Endodermal cell (in vitro differentiated cells): ENCODE measurements at regions not wholly inside any gene's neighbourhood (a gene's known extent, or its start where the extent isn't known, plus 50 kb on each side); places are given as distances from the start of the nearest gene placed in this dataset.

ENCODE experiments used
- DNase-seq: peaks from one replicate; pipeline ENCODE4 v3.0.0-alpha.2; 2017
- H3K27ac ChIP-seq: 2 replicates; pipeline ENCODE4 v1.5.1; 2013; ENCODE audit warnings: mild to moderate bottlenecking, low read depth, low read length, moderate library complexity
- H3K27me3 ChIP-seq: 2 replicates; pipeline ENCODE4 v1.6.1; 2013; ENCODE audit warnings: mild to moderate bottlenecking, low read length, moderate library complexity; ENCODE audit not compliant: insufficient read depth, control insufficient read depth, poor library complexity, severe bottlenecking
- H3K36me3 ChIP-seq: 2 replicates; pipeline ENCODE4 v1.7.0; 2013; ENCODE audit warnings: mild to moderate bottlenecking, low read length, moderate library complexity; ENCODE audit not compliant: control insufficient read depth, insufficient read depth
- H3K4me1 ChIP-seq: one replicate; pipeline ENCODE4 v1.7.0; 2013; ENCODE audit warnings: low read length; ENCODE audit not compliant: control insufficient read depth, insufficient read depth
- H3K4me3 ChIP-seq: 2 replicates; pipeline ENCODE4 v1.5.1; 2013; ENCODE audit warnings: mild to moderate bottlenecking, low read length, moderate library complexity
- H3K9ac ChIP-seq: 2 replicates; pipeline ENCODE4 v1.6.1; 2013; ENCODE audit warnings: mild to moderate bottlenecking, low read length, moderate library complexity; ENCODE audit not compliant: poor library complexity, severe bottlenecking; ENCODE audit errors: extremely low read depth
- H3K9me3 ChIP-seq: 2 replicates; pipeline ENCODE4 v1.6.1; 2013; ENCODE audit warnings: mild to moderate bottlenecking, low read length, moderate library complexity; ENCODE audit not compliant: control insufficient read depth
- H3K27ac Mint-ChIP-seq: 2 replicates; pipeline ENCODE4 v1.8.0; 2020; ENCODE audit warnings: mixed read lengths
- H3K27me3 Mint-ChIP-seq: 2 replicates; pipeline ENCODE4 v1.8.0; 2021; ENCODE audit warnings: mild to moderate bottlenecking, mixed read lengths; ENCODE audit not compliant: insufficient read depth
- H3K36me3 Mint-ChIP-seq: 2 replicates; pipeline ENCODE4 v1.8.0; 2020; ENCODE audit warnings: low read depth, mixed read lengths
- H3K4me1 Mint-ChIP-seq: 2 replicates; pipeline ENCODE4 v1.8.0; 2020; ENCODE audit warnings: mixed read lengths
- H3K4me3 Mint-ChIP-seq: 2 replicates; pipeline ENCODE4 v1.8.0; 2020; ENCODE audit warnings: mild to moderate bottlenecking, moderate library complexity, mixed read lengths
- H3K9me3 Mint-ChIP-seq: 2 replicates; pipeline ENCODE4 v1.8.0; 2020; ENCODE audit warnings: mild to moderate bottlenecking, mixed read lengths
- CTCF ChIP-seq: fragments of 200-600 bp; sonication (generic); conservative IDR thresholded peaks from 2 replicates; pipeline ENCODE4 v1.5.0; 2021; ENCODE audit warnings: antibody characterized with exemption, mild to moderate bottlenecking
- WGBS, 2 experiments: methylation state at CpG; one replicate each; pipeline versions ENCODE4 v1.1.5 to v1.1.7; 2013; ENCODE audit warnings: missing lambda C conversion rate in 2 of 2, mixed read lengths in 1 of 2; ENCODE audit not compliant: insufficient coverage in 1 of 2, insufficient read length in 1 of 2; 5-methylcytosine and 5-hydroxymethylcytosine counted together

DNA sequence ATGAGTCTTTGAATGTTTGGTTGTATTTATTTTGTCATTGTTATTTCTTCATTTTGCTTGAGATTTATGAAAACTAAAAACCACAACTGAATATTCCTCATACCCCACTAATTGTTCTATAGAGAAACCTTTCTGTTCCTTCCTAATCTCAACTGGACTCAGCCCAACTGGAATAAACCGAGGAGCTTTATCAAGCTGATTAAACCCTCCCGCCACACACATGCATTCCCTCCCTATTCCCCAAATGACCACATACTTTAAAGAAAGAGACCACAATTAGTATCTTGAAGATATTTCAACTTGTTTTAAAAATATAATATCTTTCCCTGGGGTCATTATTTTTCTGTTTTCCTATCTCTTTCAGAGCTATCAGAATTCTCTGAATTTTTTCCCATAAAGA lies 107.5 kb downstream of the OSR1 start:
- Mint-ChIP-seq H3K4me1 (no peaks in the 10 kb centered on the region), H3K4me3 (no peak overlapping the region), H3K27ac (no peak overlapping the region), H3K36me3 (no peaks in the 10 kb centered on the region), H3K27me3 (no peaks in the 10 kb centered on the region), H3K9me3 (no peaks in the 10 kb centered on the region)
- Histone ChIP-seq H3K4me1 (no peaks in the 10 kb centered on the region), H3K4me3 (no peak overlapping the region), H3K9ac (no peak overlapping the region), H3K36me3 (no peaks in the 10 kb centered on the region), H3K27me3 (no peaks in the 10 kb centered on the region), H3K27ac (no peak overlapping the region), H3K9me3 (no peaks in the 10 kb centered on the region)
- no peak for DNase-seq
- no peak for TF ChIP-seq CTCF
- WGBS, 2 experiments: 80 to 86% methylated on average over 1 to 2 of the region's 2 CpGs

GRCh38 chr2:19247186-19247585 lies 111.2 kb downstream of the OSR1 start:
- H3K36me3 Mint-ChIP-seq: no peaks in the 10 kb centered on the region
- no peak for TF ChIP-seq CTCF
- Histone ChIP-seq H3K4me1 (no peaks in the 10 kb centered on the region), H3K9ac (no peak overlapping the region), H3K27me3 (no peaks in the 10 kb centered on the region), H3K36me3 (no peaks in the 10 kb centered on the region), H3K27ac (no peak overlapping the region), H3K9me3 (no peaks in the 10 kb centered on the region), H3K4me3 (no peak overlapping the region)
- no peaks in the 10 kb centered on the region for H3K9me3 Mint-ChIP-seq
- no peak overlapping the region for H3K4me3 Mint-ChIP-seq
- H3K27ac Mint-ChIP-seq: no peak overlapping the region
- DNase-seq: no peak
- WGBS, 2 experiments: 90% methylated on average over 4 of the region's 4 CpGs; no CpG with 5 or more reads in 1 of the 2 experiments
- H3K27me3 Mint-ChIP-seq: no peaks in the 10 kb centered on the region
- no peaks in the 10 kb centered on the region for H3K4me1 Mint-ChIP-seq

- H3K27ac ChIP-seq: no peak overlapping the region
- no peak for DNase-seq
- TF ChIP-seq CTCF: no peak
- no peaks in the 10 kb centered on the region for H3K4me1 ChIP-seq
- H3K4me3 Mint-ChIP-seq: no peak overlapping the region
- no peaks in the 10 kb centered on the region for H3K36me3 Mint-ChIP-seq
- WGBS, 2 experiments: 89 to 95% methylated on average over 10 to 12 of the region's 12 CpGs
- no peak overlapping the region for H3K9ac ChIP-seq
- H3K27ac Mint-ChIP-seq: no peak overlapping the region
- no peaks in the 10 kb centered on the region for H3K9me3 Mint-ChIP-seq
- no peaks in the 10 kb centered on the region for H3K36me3 ChIP-seq
- no peaks in the 10 kb centered on the region for H3K27me3 Mint-ChIP-seq
- H3K27me3 ChIP-seq: no peaks in the 10 kb centered on the region
- H3K4me1 Mint-ChIP-seq: no peaks in the 10 kb centered on the region
- H3K9me3 ChIP-seq: no peaks in the 10 kb centered on the region
- H3K4me3 ChIP-seq: no peak overlapping the region
These were observed 111.9 kb downstream of the OSR1 start for GRCh38 chr2:19246496-19246895.
